ENCODE measurements at regions not wholly inside any gene's neighbourhood (a gene's known extent, or its start where the extent isn't known, plus 50 kb on each side); places are given as distances from the start of the nearest gene placed in this dataset.
"Not testable (repeated sequence)": the region's sequence is repeated elsewhere in the genome, so short reads cannot be mapped to it uniquely, and the experiment has no call there.

GRCh38 chr6:137305691-137306090 lies 86.5 kb upstream of the IFNGR1 start:
- no peak for DNase-seq

- DNase-seq, result no peak
Measured at GRCh38 chr6:137304020-137304780, 85.0 kb upstream of the IFNGR1 start.

- no peak for DNase-seq
Measured at GRCh38 chr6:137303441-137303840, 84.3 kb upstream of the IFNGR1 start.

GRCh38 chr6:137299681-137300080 lies 80.5 kb upstream of the IFNGR1 start:
- DNase-seq, result no peak

- no peak for DNase-seq
Measured at GRCh38 chr6:137297887-137298286, 78.7 kb upstream of the IFNGR1 start.

- not testable (repeated sequence) for DNase-seq
Measured at GRCh38 chr6:137292326-137292725, 73.1 kb upstream of the IFNGR1 start.

GRCh38 chr6:137291441-137291840 lies 72.3 kb upstream of the IFNGR1 start:
- no peak for DNase-seq

GRCh38 chr6:137290601-137291261 lies 71.5 kb upstream of the IFNGR1 start:
- no peak for DNase-seq

- DNase-seq, result no peak
Measured at GRCh38 chr6:137286916-137287315, 67.7 kb upstream of the IFNGR1 start.

- no peak for DNase-seq
Measured at GRCh38 chr6:137286368-137286767, 67.2 kb upstream of the IFNGR1 start.

- no peak for DNase-seq
Measured at GRCh38 chr6:137284811-137285110, 65.6 kb upstream of the IFNGR1 start.

- no peak for DNase-seq
Measured at GRCh38 chr6:137283940-137284810, 65.0 kb upstream of the IFNGR1 start.

- no peak for DNase-seq
Measured at GRCh38 chr6:137283080-137283479, 63.9 kb upstream of the IFNGR1 start.

- DNase-seq, result no peak
Measured at GRCh38 chr6:137282254-137282653, 63.1 kb upstream of the IFNGR1 start.

- DNase-seq, result not testable (repeated sequence)
Measured at GRCh38 chr6:137279279-137279678, 60.1 kb upstream of the IFNGR1 start.

GRCh38 chr6:137277971-137278637 lies 58.9 kb upstream of the IFNGR1 start:
- no peak for DNase-seq

- no peak for DNase-seq
Measured at GRCh38 chr6:137272403-137272802, 53.2 kb upstream of the IFNGR1 start.

- no peak for DNase-seq
Measured at GRCh38 chr6:137271245-137272183, 52.3 kb upstream of the IFNGR1 start.

GRCh38 chr6:137269803-137270202 lies 50.6 kb upstream of the IFNGR1 start:
- DNase-seq, result no peak

GRCh38 chr6:137269347-137269746 lies 50.2 kb upstream of the IFNGR1 start:
- DNase-seq, result no peak
